NCI-H1694 treated with DMSO at 0.1 percent for 48 hours (cell line): ENCODE measurements at regions not wholly inside any gene's neighbourhood (a gene's known extent, or its start where the extent isn't known, plus 50 kb on each side); places are given as distances from the start of the nearest gene placed in this dataset.
"Not testable (repeated sequence)": the region's sequence is repeated elsewhere in the genome, so short reads cannot be mapped to it uniquely, and the experiment has no call there.

ENCODE experiments used
- DNase-seq: peaks from one replicate; lab custom pipeline; 2025; lab: John Stamatoyannopoulos, UW

GRCh38 chr14:41072776-41073175, 533.9 kb upstream of the LRFN5 start:
- DNase-seq = no peak

- DNase-seq = no peak
Observed at GRCh38 chr14:41071351-41071750, 535.3 kb upstream of the LRFN5 start.

- DNase-seq = no peak
Observed at GRCh38 chr14:41062826-41063225, 543.9 kb upstream of the LRFN5 start.

GRCh38 chr14:41055589-41055988, 551.1 kb upstream of the LRFN5 start:
- no peak for DNase-seq

GRCh38 chr14:41051801-41052200, 554.9 kb upstream of the LRFN5 start:
- no peak for DNase-seq

- DNase-seq = no peak
Observed at GRCh38 chr14:41047763-41048162, 558.9 kb upstream of the LRFN5 start.

GRCh38 chr14:41037388-41037787, 569.3 kb upstream of the LRFN5 start:
- no peak for DNase-seq

- DNase-seq = no peak
Observed at GRCh38 chr14:41034969-41035368, 571.7 kb upstream of the LRFN5 start.

GRCh38 chr14:41022932-41023331, 583.7 kb upstream of the LRFN5 start:
- no peak for DNase-seq

GRCh38 chr14:41016213-41016612, 590.5 kb upstream of the LRFN5 start:
- no peak for DNase-seq

GRCh38 chr14:41000350-41000749, 606.3 kb upstream of the LRFN5 start:
- no peak for DNase-seq

- DNase-seq = no peak
Observed at GRCh38 chr14:40989260-40989659, 617.4 kb upstream of the LRFN5 start.

- DNase-seq = no peak
Observed at GRCh38 chr14:40987481-40987880, 619.2 kb upstream of the LRFN5 start.

GRCh38 chr14:40986655-40987054, 620.0 kb upstream of the LRFN5 start:
- DNase-seq = no peak

GRCh38 chr14:40985584-40985983, 621.1 kb upstream of the LRFN5 start:
- DNase-seq = no peak

GRCh38 chr14:40983604-40984003, 623.1 kb upstream of the LRFN5 start:
- no peak for DNase-seq

- DNase-seq = no peak
Observed at GRCh38 chr14:40981247-40981646, 625.4 kb upstream of the LRFN5 start.

GRCh38 chr14:40960257-40960656, 646.4 kb upstream of the LRFN5 start:
- DNase-seq = not testable (repeated sequence)

GRCh38 chr14:40955131-40955505, 651.6 kb upstream of the LRFN5 start:
- DNase-seq = no peak

- DNase-seq = not testable (repeated sequence)
Observed at GRCh38 chr14:40954448-40955130, 652.1 kb upstream of the LRFN5 start.

- DNase-seq = no peak
Observed at GRCh38 chr14:40944521-40944920, 662.2 kb upstream of the LRFN5 start.

GRCh38 chr14:40936861-40937260, 669.8 kb upstream of the LRFN5 start:
- no peak for DNase-seq

- no peak for DNase-seq
Observed at GRCh38 chr14:40920380-40920779, 686.3 kb upstream of the LRFN5 start.

- DNase-seq = no peak
Observed at GRCh38 chr14:40911141-40911540, 695.5 kb upstream of the LRFN5 start.

GRCh38 chr14:40909906-40910305, 696.8 kb upstream of the LRFN5 start:
- no peak for DNase-seq
